HEK293 (cell line): ENCODE measurements at regions not wholly inside any gene's neighbourhood (a gene's known extent, or its start where the extent isn't known, plus 50 kb on each side); places are given as distances from the start of the nearest gene placed in this dataset.

Experiments
- CTCF ChIA-PET: fragments of 350-600 bp; formaldehyde crosslinking; extraction: SDS; loops from one replicate; lab custom pipeline; 2021; ENCODE audit warnings: antibody characterized with exemption; lab: Yijun Ruan, JAX
- POLR2A ChIA-PET: fragments of 300-600 bp; formaldehyde crosslinking; extraction: SDS; loops from one replicate; lab custom pipeline; 2020; ENCODE audit warnings: antibody characterized with exemption, inconsistent platforms; lab: Yijun Ruan, JAX
- H3K27ac ChIP-seq: fragments of 200-500 bp; sonication (Bioruptor generic); 2 replicates; pipeline ENCODE4 v1.5.1; 2014; ENCODE audit warnings: low read depth, low read length, control low read depth, inconsistent platforms; ENCODE audit errors: extremely low read depth
- H3K36me3 ChIP-seq, 2 experiments: fragments of 200-500 bp in 1 of 2; sonication (Bioruptor generic) in 1 of 2; 1 replicate in 1 of 2; 2 replicates in 1 of 2; pipeline ENCODE4 v1.5.1; 2014 to 2017; ENCODE audit warnings: inconsistent platforms in 2 of 2, low read length in 2 of 2; ENCODE audit not compliant: control insufficient read depth in 2 of 2, insufficient read depth in 1 of 2
- H3K4me1 ChIP-seq: fragments of 200-500 bp; sonication (Bioruptor generic); 2 replicates; pipeline ENCODE4 v1.5.1; 2014; ENCODE audit warnings: mild to moderate bottlenecking, low read length, inconsistent platforms; ENCODE audit not compliant: control insufficient read depth, insufficient read depth
- H3K4me3 ChIP-seq: 2 replicates; pipeline ENCODE4 v1.5.1; 2011; ENCODE audit warnings: low read depth, mild to moderate bottlenecking, control low read depth, low read length, moderate library complexity
- H3K9me3 ChIP-seq: fragments of 200-500 bp; sonication (Bioruptor generic); 2 replicates; pipeline ENCODE4 v1.5.1; 2014; ENCODE audit warnings: low read depth, low read length, inconsistent platforms; ENCODE audit not compliant: control insufficient read depth, insufficient read depth
- IKZF3 ChIP-seq: fragments of 450-650 bp; IDR thresholded peaks from 2 replicates; pipeline ENCODE4 v1.5.0; 2018; ENCODE audit warnings: missing biosample characterization, mild to moderate bottlenecking, missing genetic modification characterization, moderate library complexity
- SETDB1 ChIP-seq: IDR thresholded peaks from one replicate; pipeline ENCODE4 v1.6.1; 2017; ENCODE audit warnings: mild to moderate bottlenecking, low read length, moderate library complexity, mixed read lengths; ENCODE audit not compliant: insufficient read length
- SP7 ChIP-seq: fragments of 450-650 bp; formaldehyde crosslinking; IDR thresholded peaks from 2 replicates; pipeline ENCODE4 v1.5.1; 2016; ENCODE audit warnings: missing biosample characterization, missing genetic modification characterization
- TCF7L2 ChIP-seq: IDR thresholded peaks from 2 replicates; pipeline ENCODE4 v1.6.1; 2011; ENCODE audit warnings: low read depth, mild to moderate bottlenecking, inconsistent platforms, low read length, moderate library complexity, borderline replicate concordance
- ZFP3 ChIP-seq: fragments of 450-650 bp; formaldehyde crosslinking; IDR thresholded peaks from 2 replicates; pipeline ENCODE4 v1.5.1; 2016; ENCODE audit warnings: low read depth, missing biosample characterization, missing genetic modification characterization
- ZIC2 ChIP-seq: fragments of 450-650 bp; formaldehyde crosslinking; IDR thresholded peaks from 2 replicates; pipeline ENCODE4 v1.5.1; 2016; ENCODE audit warnings: missing biosample characterization, missing genetic modification characterization
- ZNF114 ChIP-seq: fragments of 450-650 bp; formaldehyde crosslinking; IDR thresholded peaks from 2 replicates; pipeline ENCODE4 v1.5.0; 2017; ENCODE audit warnings: missing biosample characterization, missing genetic modification characterization
- ZNF140 ChIP-seq: fragments of 450-650 bp; formaldehyde crosslinking; IDR thresholded peaks from 2 replicates; pipeline ENCODE4 v1.5.1; 2016; ENCODE audit warnings: missing biosample characterization, missing genetic modification characterization
- ZNF16 ChIP-seq: fragments of 450-650 bp; formaldehyde crosslinking; IDR thresholded peaks from 2 replicates; pipeline ENCODE4 v1.5.1; 2016; ENCODE audit warnings: low read depth, missing biosample characterization, missing genetic modification characterization
- ZNF174 ChIP-seq: fragments of 450-650 bp; formaldehyde crosslinking; IDR thresholded peaks from 2 replicates; pipeline ENCODE4 v1.5.0; 2017; ENCODE audit warnings: missing biosample characterization, mild to moderate bottlenecking, missing genetic modification characterization
- ZNF214 ChIP-seq: fragments of 450-650 bp; formaldehyde crosslinking; IDR thresholded peaks from 2 replicates; pipeline ENCODE4 v1.5.1; 2017; ENCODE audit warnings: missing biosample characterization, mild to moderate bottlenecking, missing genetic modification characterization, borderline replicate concordance
- ZNF239 ChIP-seq: fragments of 450-650 bp; formaldehyde crosslinking; IDR thresholded peaks from 2 replicates; pipeline ENCODE4 v1.5.1; 2016; ENCODE audit warnings: missing biosample characterization, missing genetic modification characterization
- ZNF354C ChIP-seq: fragments of 450-650 bp; formaldehyde crosslinking; IDR thresholded peaks from 2 replicates; pipeline ENCODE4 v1.5.1; 2016; ENCODE audit warnings: missing biosample characterization, missing genetic modification characterization, low read depth, borderline replicate concordance
- ZNF514 ChIP-seq: fragments of 450-650 bp; formaldehyde crosslinking; IDR thresholded peaks from 2 replicates; pipeline ENCODE4 v1.5.1; 2016; ENCODE audit warnings: missing biosample characterization, missing genetic modification characterization
- ZNF843 ChIP-seq: fragments of 450-650 bp; formaldehyde crosslinking; IDR thresholded peaks from 2 replicates; pipeline ENCODE4 v1.5.1; 2016; ENCODE audit warnings: missing biosample characterization, missing genetic modification characterization
- ZXDB ChIP-seq: fragments of 450-650 bp; formaldehyde crosslinking; IDR thresholded peaks from 2 replicates; pipeline ENCODE4 v1.5.1; 2016; ENCODE audit warnings: missing biosample characterization, missing genetic modification characterization
- TF ChIP-seq, protein P1 (sequence below): fragments of 450-650 bp; formaldehyde crosslinking; IDR thresholded peaks from 2 replicates; pipeline ENCODE4 v1.5.1; 2016; ENCODE audit warnings: missing biosample characterization, missing genetic modification characterization, borderline replicate concordance
- TF ChIP-seq, protein P2 (sequence below): fragments of 450-650 bp; formaldehyde crosslinking; optimal IDR thresholded peaks from 2 replicates; pipeline ENCODE3; 2016; ENCODE audit warnings: missing biosample characterization, mild to moderate bottlenecking, missing genetic modification characterization
- TF ChIP-seq, protein P3 (sequence below): fragments of 450-650 bp; formaldehyde crosslinking; IDR thresholded peaks from 2 replicates; pipeline ENCODE4 v1.5.1; 2016; ENCODE audit warnings: missing biosample characterization, missing genetic modification characterization
- TF ChIP-seq, protein P4 (sequence below): fragments of 450-650 bp; formaldehyde crosslinking; IDR thresholded peaks from 2 replicates; pipeline ENCODE4 v1.5.1; 2016; ENCODE audit warnings: missing biosample characterization, missing genetic modification characterization

DNA sequence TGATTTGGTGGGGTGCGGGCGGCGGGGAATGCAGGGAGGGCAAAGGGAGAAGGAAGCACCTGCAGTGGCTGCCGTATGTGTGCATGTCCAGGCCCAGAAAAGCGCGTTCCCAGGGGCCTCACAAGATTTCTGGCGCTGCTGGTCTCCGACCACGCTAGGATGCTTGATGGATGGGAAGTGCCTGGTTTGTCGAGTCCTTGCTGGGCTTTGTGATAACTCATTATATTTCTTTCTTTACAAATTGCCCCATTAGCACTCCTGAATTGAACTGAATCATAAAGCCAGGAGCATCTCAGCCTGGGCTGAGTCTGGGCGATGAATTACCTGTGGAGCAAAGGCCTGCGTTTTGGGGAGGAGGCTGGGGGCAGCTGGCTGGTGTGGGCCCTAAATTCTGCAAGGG is 69.2 kb upstream of the LMO1 start:
- peaks cover 6% of the 10 kb centered on the region; the same call in 1 of the 2 replicates for H3K4me1 ChIP-seq
- no peaks in the 10 kb centered on the region for H3K9me3 ChIP-seq
- ChIA-PET POLR2A (no interaction called here), CTCF (no interaction called here)
- TF ChIP-seq TCF7L2 (no peak), ZNF354C (tag by site-specific recombination) (no peak), ZXDB (tag by site-specific recombination) (no peak), ZNF514 (no peak), SP7 (tag by site-specific recombination) (no peak), SETDB1 (no peak), ZFP3 (no peak), ZNF239 (no peak), ZNF174 (tag by site-specific recombination) (no peak), ZNF16 (tag by site-specific recombination) (no peak), ZNF140 (no peak), ZNF214 (tag by site-specific recombination) (no peak), ZNF114 (tag by site-specific recombination) (no peak), IKZF3 (tag by site-specific recombination) (no peak), ZNF843 (no peak)
- TF ChIP-seq, protein P1, sequence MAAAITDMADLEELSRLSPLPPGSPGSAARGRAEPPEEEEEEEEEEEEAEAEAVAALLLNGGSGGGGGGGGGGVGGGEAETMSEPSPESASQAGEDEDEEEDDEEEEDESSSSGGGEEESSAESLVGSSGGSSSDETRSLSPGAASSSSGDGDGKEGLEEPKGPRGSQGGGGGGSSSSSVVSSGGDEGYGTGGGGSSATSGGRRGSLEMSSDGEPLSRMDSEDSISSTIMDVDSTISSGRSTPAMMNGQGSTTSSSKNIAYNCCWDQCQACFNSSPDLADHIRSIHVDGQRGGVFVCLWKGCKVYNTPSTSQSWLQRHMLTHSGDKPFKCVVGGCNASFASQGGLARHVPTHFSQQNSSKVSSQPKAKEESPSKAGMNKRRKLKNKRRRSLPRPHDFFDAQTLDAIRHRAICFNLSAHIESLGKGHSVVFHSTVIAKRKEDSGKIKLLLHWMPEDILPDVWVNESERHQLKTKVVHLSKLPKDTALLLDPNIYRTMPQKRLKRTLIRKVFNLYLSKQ (tag by site-specific recombination), result no peak
- TF ChIP-seq, protein P2, sequence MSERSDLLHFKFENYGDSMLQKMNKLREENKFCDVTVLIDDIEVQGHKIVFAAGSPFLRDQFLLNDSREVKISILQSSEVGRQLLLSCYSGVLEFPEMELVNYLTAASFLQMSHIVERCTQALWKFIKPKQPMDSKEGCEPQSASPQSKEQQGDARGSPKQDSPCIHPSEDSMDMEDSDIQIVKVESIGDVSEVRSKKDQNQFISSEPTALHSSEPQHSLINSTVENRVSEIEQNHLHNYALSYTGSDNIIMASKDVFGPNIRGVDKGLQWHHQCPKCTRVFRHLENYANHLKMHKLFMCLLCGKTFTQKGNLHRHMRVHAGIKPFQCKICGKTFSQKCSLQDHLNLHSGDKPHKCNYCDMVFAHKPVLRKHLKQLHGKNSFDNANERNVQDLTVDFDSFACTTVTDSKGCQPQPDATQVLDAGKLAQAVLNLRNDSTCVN (tag by site-specific recombination), result no peak
- TF ChIP-seq, protein P3, sequence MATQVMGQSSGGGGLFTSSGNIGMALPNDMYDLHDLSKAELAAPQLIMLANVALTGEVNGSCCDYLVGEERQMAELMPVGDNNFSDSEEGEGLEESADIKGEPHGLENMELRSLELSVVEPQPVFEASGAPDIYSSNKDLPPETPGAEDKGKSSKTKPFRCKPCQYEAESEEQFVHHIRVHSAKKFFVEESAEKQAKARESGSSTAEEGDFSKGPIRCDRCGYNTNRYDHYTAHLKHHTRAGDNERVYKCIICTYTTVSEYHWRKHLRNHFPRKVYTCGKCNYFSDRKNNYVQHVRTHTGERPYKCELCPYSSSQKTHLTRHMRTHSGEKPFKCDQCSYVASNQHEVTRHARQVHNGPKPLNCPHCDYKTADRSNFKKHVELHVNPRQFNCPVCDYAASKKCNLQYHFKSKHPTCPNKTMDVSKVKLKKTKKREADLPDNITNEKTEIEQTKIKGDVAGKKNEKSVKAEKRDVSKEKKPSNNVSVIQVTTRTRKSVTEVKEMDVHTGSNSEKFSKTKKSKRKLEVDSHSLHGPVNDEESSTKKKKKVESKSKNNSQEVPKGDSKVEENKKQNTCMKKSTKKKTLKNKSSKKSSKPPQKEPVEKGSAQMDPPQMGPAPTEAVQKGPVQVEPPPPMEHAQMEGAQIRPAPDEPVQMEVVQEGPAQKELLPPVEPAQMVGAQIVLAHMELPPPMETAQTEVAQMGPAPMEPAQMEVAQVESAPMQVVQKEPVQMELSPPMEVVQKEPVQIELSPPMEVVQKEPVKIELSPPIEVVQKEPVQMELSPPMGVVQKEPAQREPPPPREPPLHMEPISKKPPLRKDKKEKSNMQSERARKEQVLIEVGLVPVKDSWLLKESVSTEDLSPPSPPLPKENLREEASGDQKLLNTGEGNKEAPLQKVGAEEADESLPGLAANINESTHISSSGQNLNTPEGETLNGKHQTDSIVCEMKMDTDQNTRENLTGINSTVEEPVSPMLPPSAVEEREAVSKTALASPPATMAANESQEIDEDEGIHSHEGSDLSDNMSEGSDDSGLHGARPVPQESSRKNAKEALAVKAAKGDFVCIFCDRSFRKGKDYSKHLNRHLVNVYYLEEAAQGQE (tag by site-specific recombination), result no peak
- no peak overlapping the region for H3K27ac ChIP-seq
- H3K36me3 ChIP-seq, result no peaks in the 10 kb centered on the region
- H3K4me3 ChIP-seq, result no peak overlapping the region

DNA sequence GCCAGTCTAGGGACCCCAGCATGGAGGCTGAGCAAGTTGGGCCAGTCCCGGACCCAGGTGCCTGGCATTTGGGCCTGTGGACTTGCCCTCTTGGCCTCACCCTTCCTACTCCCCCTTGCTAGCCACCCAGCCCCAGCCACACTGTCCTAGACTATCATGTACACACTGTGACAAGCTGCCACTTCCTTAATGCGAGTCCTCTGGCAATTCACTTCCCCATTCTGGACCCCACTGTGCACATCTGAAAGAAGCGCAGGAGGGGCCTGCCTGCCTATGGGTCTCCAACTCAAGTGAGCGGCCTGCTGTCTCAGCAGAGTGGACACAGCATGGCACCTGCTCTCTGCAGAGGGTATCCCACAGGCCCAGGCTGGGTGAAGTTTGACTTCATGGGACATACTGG is 68.5 kb upstream of the LMO1 start:
- CTCF ChIA-PET, result interaction anchor here (0.5 to 0.9 kb wide), 3 partner anchors 113 to 1909 kb away, joined by 3 to 5 read pairs (median 5); no protein-coding TSS in a partner anchor
- no peak overlapping the region for H3K4me3 ChIP-seq
- TF ChIP-seq ZIC2 (tag by site-specific recombination), result peak; percentile 70
- TF ChIP-seq, protein P4, sequence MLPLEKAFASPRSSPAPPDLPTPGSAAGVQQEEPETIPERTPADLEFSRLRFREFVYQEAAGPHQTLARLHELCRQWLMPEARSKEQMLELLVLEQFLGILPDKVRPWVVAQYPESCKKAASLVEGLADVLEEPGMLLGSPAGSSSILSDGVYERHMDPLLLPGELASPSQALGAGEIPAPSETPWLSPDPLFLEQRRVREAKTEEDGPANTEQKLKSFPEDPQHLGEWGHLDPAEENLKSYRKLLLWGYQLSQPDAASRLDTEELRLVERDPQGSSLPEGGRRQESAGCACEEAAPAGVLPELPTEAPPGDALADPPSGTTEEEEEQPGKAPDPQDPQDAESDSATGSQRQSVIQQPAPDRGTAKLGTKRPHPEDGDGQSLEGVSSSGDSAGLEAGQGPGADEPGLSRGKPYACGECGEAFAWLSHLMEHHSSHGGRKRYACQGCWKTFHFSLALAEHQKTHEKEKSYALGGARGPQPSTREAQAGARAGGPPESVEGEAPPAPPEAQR, result no peak
- TF ChIP-seq, all 188 proteins: peak for 1
- Histone ChIP-seq H3K4me1 (peaks cover 6% of the 10 kb centered on the region; the same call in 1 of the 2 replicates), H3K36me3 (no peaks in the 10 kb centered on the region), H3K27ac (no peak overlapping the region), H3K9me3 (no peaks in the 10 kb centered on the region)
- POLR2A ChIA-PET, result interaction anchor here (1.2 kb wide), 1 partner anchor 262 kb away, joined by 3 read pairs; the partner anchor contains the start of gene STK33
